B cell (primary cell): ENCODE measurements at regions not wholly inside any gene's neighbourhood (a gene's known extent, or its start where the extent isn't known, plus 50 kb on each side); places are given as distances from the start of the nearest gene placed in this dataset.

Experiments
- ATAC-seq: fragments of 200-7000 bp; cut with Tn5 transposase; one replicate; pipeline ENCODE4 v1.10.0; 2021; ENCODE audit warnings: low read depth, mild to moderate bottlenecking, moderate number of reproducible peaks, moderate library complexity
- CTCF ChIA-PET: fragments of 350-600 bp; sonication (Branson Sonifier 250); formaldehyde crosslinking; loops from one replicate; lab custom pipeline; 2021; ENCODE audit warnings: antibody characterized with exemption, inconsistent platforms; lab: Charles Lee
- POLR2A ChIA-PET: fragments of 350-600 bp; sonication (Branson Sonifier 250); formaldehyde crosslinking; loops from one replicate; lab custom pipeline; 2021; ENCODE audit warnings: antibody characterized with exemption; lab: Charles Lee
- DNase-seq: peaks from one replicate; pipeline ENCODE4 v3.0.0; 2013
- H2AFZ ChIP-seq: 2 replicates; pipeline ENCODE4 v1.6.1; 2012; ENCODE audit warnings: mild to moderate bottlenecking, low read depth, low read length; ENCODE audit not compliant: insufficient read depth, poor library complexity, severe bottlenecking
- H3K27ac ChIP-seq, 2 donors: 1 replicate in 1 of 2; 2 replicates in 1 of 2; pipeline ENCODE4 v1.5.1; 2012 to 2013; ENCODE audit warnings: low read length in 2 of 2, mild to moderate bottlenecking in 2 of 2, moderate library complexity in 1 of 2
- H3K27me3 ChIP-seq, 4 experiments: fragments of 200-600 bp in 1 of 4; sonication (generic) in 1 of 4; replicated peaks in 1 of 4; 1 replicate in 2 of 4; 2 replicates in 2 of 4; pipeline versions ENCODE4 v1.6.1 to v1.7.0; 2013 to 2016; ENCODE audit warnings: low read length in 3 of 4, mild to moderate bottlenecking in 2 of 4, mixed read lengths in 1 of 4, moderate library complexity in 1 of 4; ENCODE audit not compliant: insufficient read depth in 4 of 4, control insufficient read depth in 3 of 4; ENCODE audit errors: control extremely low read depth in 1 of 4
- H3K36me3 ChIP-seq, 2 experiments: replicated peaks in 1 of 2; 1 replicate in 1 of 2; 2 replicates in 1 of 2; pipeline versions ENCODE4 v1.6.1 to v1.7.1; 2013; ENCODE audit warnings: low read length in 1 of 2; ENCODE audit not compliant: insufficient read depth in 2 of 2, control insufficient read depth in 1 of 2; ENCODE audit errors: control extremely low read depth in 1 of 2, extremely low read depth in 1 of 2
- H3K4me1 ChIP-seq, 2 donors: fragments of 200-600 bp in 1 of 2; sonication (generic) in 1 of 2; 1 replicate in 1 of 2; 2 replicates in 1 of 2; pipeline versions ENCODE4 v1.5.1 to v1.6.1; 2013 to 2017; ENCODE audit warnings: low read length in 2 of 2; ENCODE audit not compliant: control insufficient read depth in 2 of 2, insufficient read depth in 2 of 2
- H3K4me2 ChIP-seq: replicated peaks from 2 replicates; pipeline ENCODE3; 2012; ENCODE audit warnings: mild to moderate bottlenecking, low read depth, low read length; ENCODE audit not compliant: poor library complexity, severe bottlenecking
- H3K4me3 ChIP-seq, 5 experiments: fragments of 200-600 bp in 1 of 5; sonication (generic) in 1 of 5; 1 replicate in 3 of 5; 2 replicates in 2 of 5; pipeline versions ENCODE4 v1.5.1 to v1.7.0; 2011 to 2016; ENCODE audit warnings: low read length in 4 of 5, mild to moderate bottlenecking in 4 of 5, low read depth in 2 of 5, control low read depth in 1 of 5, moderate library complexity in 1 of 5; ENCODE audit not compliant: insufficient read depth in 1 of 5; ENCODE audit errors: control extremely low read depth in 1 of 5, extremely low read depth in 1 of 5
- H3K79me2 ChIP-seq: fragments of 200-600 bp; sonication (generic); one replicate; pipeline ENCODE4 v1.6.0; 2016; ENCODE audit warnings: low read length; ENCODE audit not compliant: control insufficient read depth, insufficient read depth
- H3K9ac ChIP-seq: fragments of 200-600 bp; sonication (generic); 2 replicates; pipeline ENCODE4 v1.6.1; 2017; ENCODE audit warnings: mild to moderate bottlenecking, low read length, moderate library complexity
- H3K9me3 ChIP-seq, 3 donors: one replicate each; pipeline versions ENCODE4 v1.6.1 to v1.7.1; 2013; ENCODE audit warnings: low read length in 2 of 3; ENCODE audit not compliant: control insufficient read depth in 2 of 3, insufficient read depth in 1 of 3; ENCODE audit errors: control extremely low read depth in 1 of 3
- H4K20me1 ChIP-seq: 2 replicates; pipeline ENCODE4 v1.6.0; 2012; ENCODE audit warnings: mild to moderate bottlenecking, low read length; ENCODE audit not compliant: insufficient read depth, control insufficient read depth, poor library complexity, severe bottlenecking
- H3K27ac Mint-ChIP-seq: one replicate; pipeline ENCODE4 v1.8.0; 2021; ENCODE audit warnings: mixed read lengths
- H3K27me3 Mint-ChIP-seq: one replicate; pipeline ENCODE4 v1.8.0; 2021; ENCODE audit warnings: mixed read lengths
- H3K4me1 Mint-ChIP-seq: one replicate; pipeline ENCODE4 v1.8.0; 2021; ENCODE audit warnings: mixed read lengths
- H3K4me3 Mint-ChIP-seq: one replicate; pipeline ENCODE4 v1.8.0; 2021; ENCODE audit warnings: mixed read lengths
- H3K9me3 Mint-ChIP-seq: one replicate; pipeline ENCODE4 v1.8.0; 2022; ENCODE audit warnings: mixed read lengths; ENCODE audit not compliant: insufficient read depth
- CTCF ChIP-seq: fragments of 200-600 bp; IDR thresholded peaks from one replicate; pipeline ENCODE4 v1.8.0; 2022; ENCODE audit warnings: antibody characterized with exemption, mild to moderate bottlenecking
- EZH2 ChIP-seq: IDR thresholded peaks from 2 replicates; pipeline ENCODE4 v1.6.1; 2012; ENCODE audit warnings: borderline replicate concordance, low read depth, mild to moderate bottlenecking, moderate library complexity, low read length; ENCODE audit not compliant: insufficient read depth, poor library complexity, severe bottlenecking
- WGBS: methylation state at CpG from one replicate; pipeline ENCODE4 v1.1.5; 2013; ENCODE audit warnings: missing lambda C conversion rate; ENCODE audit not compliant: insufficient coverage; 5-methylcytosine and 5-hydroxymethylcytosine counted together
- intact Hi-C: fragments of 100-400 bp; cut with micrococcal nuclease; formaldehyde crosslinking; loops from one replicate; pipeline ENCODE4 v1.10.0; 2022

DNA sequence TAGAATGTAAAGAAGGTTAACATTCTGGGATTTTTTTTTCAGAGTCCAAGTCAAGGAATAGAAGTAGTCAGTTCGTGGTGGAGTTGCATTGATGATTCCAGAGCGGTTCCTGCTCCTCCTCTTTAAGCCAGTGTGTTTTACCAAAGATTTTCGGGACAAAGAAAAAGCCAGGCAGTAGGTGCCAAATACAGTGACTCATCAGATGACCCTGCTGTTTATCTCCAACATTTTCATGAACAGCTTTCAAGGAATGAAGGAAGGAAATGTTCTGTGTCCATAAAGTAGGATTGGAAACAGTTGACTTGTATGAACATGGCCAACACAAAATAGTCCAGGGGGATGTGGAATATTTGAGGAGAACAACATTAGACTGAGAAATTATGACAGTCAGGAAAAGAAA, 142.4 kb upstream of the TMC3 start:
- no peak for TF ChIP-seq CTCF
- no peak overlapping the region for H2AFZ ChIP-seq
- Mint-ChIP-seq H3K27me3 (peaks cover 8% of the 10 kb centered on the region), H3K4me1 (no peaks in the 10 kb centered on the region), H3K4me3 (no peak overlapping the region), H3K9me3 (no peaks in the 10 kb centered on the region), H3K27ac (no peak overlapping the region)
- CTCF ChIA-PET = no interaction called here
- WGBS = 90% methylated on average over 2 of the region's 3 CpGs
- H3K79me2 ChIP-seq = no peaks in the 10 kb centered on the region
- POLR2A ChIA-PET = no interaction called here
- no peak for ATAC-seq
- no peak overlapping the region for H3K4me2 ChIP-seq
- no peaks in the 10 kb centered on the region for H4K20me1 ChIP-seq
- DNase-seq = no peak
- no peaks in the 10 kb centered on the region for H3K4me1 ChIP-seq
- H3K4me3 ChIP-seq = no peak overlapping the region
- no peak overlapping the region for H3K9ac ChIP-seq
- H3K36me3 ChIP-seq = no peaks in the 10 kb centered on the region
- no peaks in the 10 kb centered on the region for H3K9me3 ChIP-seq
- H3K27me3 ChIP-seq = no peaks in the 10 kb centered on the region
- no peak overlapping the region for H3K27ac ChIP-seq
- intact Hi-C loops = no loop called here

DNA sequence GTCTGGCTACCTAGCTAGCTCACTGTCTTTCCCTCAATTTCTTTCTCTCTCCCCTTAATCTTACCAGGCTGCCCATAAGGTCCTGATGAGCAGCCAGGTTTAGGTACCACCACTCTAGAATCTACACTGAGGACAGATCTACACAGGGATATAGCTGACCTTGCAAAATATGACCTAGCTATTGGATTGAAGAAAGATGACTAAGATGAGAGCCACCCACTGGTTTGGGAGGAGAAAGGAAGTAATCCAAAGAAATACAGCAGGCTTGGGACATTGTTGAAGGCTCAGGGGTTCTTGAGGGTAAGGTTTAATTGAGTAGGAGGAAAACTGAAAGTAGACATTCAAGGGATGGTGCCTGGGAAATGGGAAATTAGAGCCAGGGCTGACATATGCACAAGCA, 142.0 kb upstream of the TMC3 start:
- Mint-ChIP-seq H3K9me3 (no peaks in the 10 kb centered on the region), H3K27ac (no peak overlapping the region), H3K27me3 (peaks cover 8% of the 10 kb centered on the region), H3K4me1 (no peaks in the 10 kb centered on the region), H3K4me3 (no peak overlapping the region)
- TF ChIP-seq CTCF = no peak
- no peak for TF ChIP-seq EZH2
- intact Hi-C loops = no loop called here
- no peak overlapping the region for H2AFZ ChIP-seq
- DNase-seq (no peak), ATAC-seq (no peak)
- H3K4me1 ChIP-seq = no peaks in the 10 kb centered on the region
- H3K9ac ChIP-seq = no peak overlapping the region
- H3K79me2 ChIP-seq = no peaks in the 10 kb centered on the region
- H3K27ac ChIP-seq = no peak overlapping the region
- no peak overlapping the region for H3K4me3 ChIP-seq
- ChIA-PET CTCF (no interaction called here), POLR2A (no interaction called here)
- H3K27me3 ChIP-seq = no peaks in the 10 kb centered on the region
- H3K36me3 ChIP-seq = no peaks in the 10 kb centered on the region
- H4K20me1 ChIP-seq = no peaks in the 10 kb centered on the region
- H3K4me2 ChIP-seq = no peak overlapping the region
- H3K9me3 ChIP-seq = no peaks in the 10 kb centered on the region
